Loucy (cell line): ENCODE measurements at regions not wholly inside any gene's neighbourhood (a gene's known extent, or its start where the extent isn't known, plus 50 kb on each side); places are given as distances from the start of the nearest gene placed in this dataset.

Experiments
- EZH2phosphoT487 ChIP-seq: fragments of 200-600 bp; IDR thresholded peaks from 2 replicates; pipeline ENCODE4 v1.6.1; 2018; ENCODE audit warnings: antibody characterized with exemption, mild to moderate bottlenecking, moderate library complexity, borderline replicate concordance
- TF ChIP-seq, protein P1 (sequence below): fragments of 200-600 bp; sonication (generic); conservative IDR thresholded peaks from 2 replicates; pipeline ENCODE4 v1.5.1; 2014; ENCODE audit warnings: mild to moderate bottlenecking, antibody characterized with exemption, low read length

DNA sequence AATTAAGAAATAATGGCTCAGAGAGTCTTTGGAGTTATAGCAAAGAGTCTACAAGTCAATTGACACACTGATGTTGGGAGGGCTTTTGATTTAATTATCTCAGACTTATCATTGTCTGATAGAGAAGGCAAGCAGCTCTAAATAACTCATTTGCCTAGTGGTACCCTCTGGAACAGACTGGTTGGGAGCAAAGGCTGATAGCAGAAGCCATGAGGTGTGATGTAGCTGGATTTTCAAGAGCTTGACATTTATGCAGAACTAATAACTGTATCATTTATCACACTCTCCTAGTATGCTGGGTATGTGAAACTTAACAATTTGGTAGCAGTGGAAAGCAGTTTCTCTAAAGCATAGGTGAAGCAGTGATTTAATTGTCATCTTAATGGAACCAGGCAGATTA is 380.6 kb downstream of the TENT5A start:
- TF ChIP-seq, protein P1, sequence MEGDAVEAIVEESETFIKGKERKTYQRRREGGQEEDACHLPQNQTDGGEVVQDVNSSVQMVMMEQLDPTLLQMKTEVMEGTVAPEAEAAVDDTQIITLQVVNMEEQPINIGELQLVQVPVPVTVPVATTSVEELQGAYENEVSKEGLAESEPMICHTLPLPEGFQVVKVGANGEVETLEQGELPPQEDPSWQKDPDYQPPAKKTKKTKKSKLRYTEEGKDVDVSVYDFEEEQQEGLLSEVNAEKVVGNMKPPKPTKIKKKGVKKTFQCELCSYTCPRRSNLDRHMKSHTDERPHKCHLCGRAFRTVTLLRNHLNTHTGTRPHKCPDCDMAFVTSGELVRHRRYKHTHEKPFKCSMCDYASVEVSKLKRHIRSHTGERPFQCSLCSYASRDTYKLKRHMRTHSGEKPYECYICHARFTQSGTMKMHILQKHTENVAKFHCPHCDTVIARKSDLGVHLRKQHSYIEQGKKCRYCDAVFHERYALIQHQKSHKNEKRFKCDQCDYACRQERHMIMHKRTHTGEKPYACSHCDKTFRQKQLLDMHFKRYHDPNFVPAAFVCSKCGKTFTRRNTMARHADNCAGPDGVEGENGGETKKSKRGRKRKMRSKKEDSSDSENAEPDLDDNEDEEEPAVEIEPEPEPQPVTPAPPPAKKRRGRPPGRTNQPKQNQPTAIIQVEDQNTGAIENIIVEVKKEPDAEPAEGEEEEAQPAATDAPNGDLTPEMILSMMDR = no peak
- TF ChIP-seq EZH2phosphoT487 = no peak
